Activated CD8-positive, alpha-beta T cell treated with anti-CD3 and anti-CD28 coated beads, Interleukin-2, amount 10 ng/mL, durations not matched to agents 7 days and 5 days (primary cell): ENCODE measurements at regions not wholly inside any gene's neighbourhood (a gene's known extent, or its start where the extent isn't known, plus 50 kb on each side); places are given as distances from the start of the nearest gene placed in this dataset.

Source experiments
- ATAC-seq: fragments of 150-1000 bp; cut with Tn5 transposase; one replicate; pipeline ENCODE4 v1.10.0; 2021; ENCODE audit warnings: moderate library complexity
- CTCF ChIA-PET: fragments of 350-600 bp; sonication (Branson Sonifier 250); formaldehyde crosslinking; loops from one replicate; lab custom pipeline; 2021; ENCODE audit warnings: antibody characterized with exemption; lab: Charles Lee
- POLR2A ChIA-PET: fragments of 350-600 bp; sonication (Branson Sonifier 250); formaldehyde crosslinking; loops from one replicate; lab custom pipeline; 2021; ENCODE audit warnings: antibody characterized with exemption; lab: Charles Lee
- DNase-seq: peaks from one replicate; pipeline ENCODE4 v3.0.0-alpha.2; 2020
- H3K27ac Mint-ChIP-seq: one replicate; pipeline ENCODE4 v1.8.0; 2021; ENCODE audit warnings: mild to moderate bottlenecking, mixed read lengths
- H3K27me3 Mint-ChIP-seq: one replicate; pipeline ENCODE4 v1.8.0; 2021; ENCODE audit warnings: low read depth, mixed read lengths
- H3K36me3 Mint-ChIP-seq: one replicate; pipeline ENCODE4 v1.8.0; 2021; ENCODE audit warnings: low read depth, mixed read lengths
- H3K4me1 Mint-ChIP-seq: one replicate; pipeline ENCODE4 v1.8.0; 2021; ENCODE audit warnings: low read depth, mixed read lengths
- H3K4me3 Mint-ChIP-seq: one replicate; pipeline ENCODE4 v1.8.0; 2021; ENCODE audit warnings: mild to moderate bottlenecking, mixed read lengths
- H3K9me3 Mint-ChIP-seq: one replicate; pipeline ENCODE4 v1.8.0; 2022; ENCODE audit warnings: mixed read lengths; ENCODE audit not compliant: insufficient read depth

GRCh38 chr17:53142890-53143289 lies 679.8 kb upstream of the KIF2B start:
- ChIA-PET CTCF (no interaction called here), POLR2A (no interaction called here)
- Mint-ChIP-seq H3K4me3 (no peak overlapping the region), H3K9me3 (peaks cover 8% of the 10 kb centered on the region), H3K27me3 (no peaks in the 10 kb centered on the region), H3K27ac (no peak overlapping the region), H3K36me3 (no peaks in the 10 kb centered on the region), H3K4me1 (no peaks in the 10 kb centered on the region)
- no peak for DNase-seq
- ATAC-seq, result no peak

GRCh38 chr17:53141731-53142130 lies 681.0 kb upstream of the KIF2B start:
- no peak for DNase-seq
- POLR2A ChIA-PET, result no interaction called here
- H3K4me1 Mint-ChIP-seq, result no peaks in the 10 kb centered on the region
- no peak for ATAC-seq
- peaks cover 11% of the 10 kb centered on the region for H3K9me3 Mint-ChIP-seq
- H3K27ac Mint-ChIP-seq, result no peak overlapping the region
- H3K4me3 Mint-ChIP-seq, result no peak overlapping the region
- H3K27me3 Mint-ChIP-seq, result no peaks in the 10 kb centered on the region
- no peaks in the 10 kb centered on the region for H3K36me3 Mint-ChIP-seq
- CTCF ChIA-PET, result no interaction called here

GRCh38 chr17:53141280-53141679 lies 681.4 kb upstream of the KIF2B start:
- H3K9me3 Mint-ChIP-seq, result peaks cover 11% of the 10 kb centered on the region
- ChIA-PET POLR2A (no interaction called here), CTCF (no interaction called here)
- ATAC-seq, result no peak
- DNase-seq, result no peak
- H3K36me3 Mint-ChIP-seq, result no peaks in the 10 kb centered on the region
- no peak overlapping the region for H3K4me3 Mint-ChIP-seq
- no peak overlapping the region for H3K27ac Mint-ChIP-seq
- no peaks in the 10 kb centered on the region for H3K27me3 Mint-ChIP-seq
- no peaks in the 10 kb centered on the region for H3K4me1 Mint-ChIP-seq

GRCh38 chr17:53137869-53138268 lies 684.9 kb upstream of the KIF2B start:
- Mint-ChIP-seq H3K36me3 (no peaks in the 10 kb centered on the region), H3K4me3 (no peak overlapping the region), H3K27me3 (no peaks in the 10 kb centered on the region), H3K27ac (no peak overlapping the region), H3K4me1 (no peaks in the 10 kb centered on the region), H3K9me3 (peaks cover 11% of the 10 kb centered on the region)
- POLR2A ChIA-PET, result no interaction called here
- DNase-seq (no peak), ATAC-seq (no peak)
- CTCF ChIA-PET, result no interaction called here

GRCh38 chr17:53135969-53136368 lies 686.8 kb upstream of the KIF2B start:
- DNase-seq (no peak), ATAC-seq (no peak)
- CTCF ChIA-PET, result no interaction called here
- H3K27ac Mint-ChIP-seq, result no peak overlapping the region
- peaks cover 11% of the 10 kb centered on the region for H3K9me3 Mint-ChIP-seq
- H3K4me3 Mint-ChIP-seq, result no peak overlapping the region
- no peaks in the 10 kb centered on the region for H3K4me1 Mint-ChIP-seq
- H3K36me3 Mint-ChIP-seq, result no peaks in the 10 kb centered on the region
- H3K27me3 Mint-ChIP-seq, result no peaks in the 10 kb centered on the region
- POLR2A ChIA-PET, result no interaction called here

GRCh38 chr17:53134548-53134947 lies 688.2 kb upstream of the KIF2B start:
- H3K4me3 Mint-ChIP-seq, result no peak overlapping the region
- H3K9me3 Mint-ChIP-seq, result peaks cover 10% of the 10 kb centered on the region
- CTCF ChIA-PET, result no interaction called here

GRCh38 chr17:53133876-53134275 lies 688.9 kb upstream of the KIF2B start:
- no peak overlapping the region for H3K4me3 Mint-ChIP-seq
- ChIA-PET CTCF (no interaction called here), POLR2A (no interaction called here)
- no peaks in the 10 kb centered on the region for H3K36me3 Mint-ChIP-seq
- H3K27me3 Mint-ChIP-seq, result no peaks in the 10 kb centered on the region
- no peak overlapping the region for H3K27ac Mint-ChIP-seq
- no peaks in the 10 kb centered on the region for H3K4me1 Mint-ChIP-seq
- DNase-seq (no peak), ATAC-seq (no peak)
- H3K9me3 Mint-ChIP-seq, result peaks cover 7% of the 10 kb centered on the region

More at GRCh38 chr17:53134548-53134947, 688.2 kb upstream of the KIF2B start:
- Mint-ChIP-seq H3K4me1 (no peaks in the 10 kb centered on the region), H3K36me3 (no peaks in the 10 kb centered on the region), H3K27ac (no peak overlapping the region), H3K27me3 (no peaks in the 10 kb centered on the region)
- no peak for DNase-seq
- ATAC-seq, result no peak
- POLR2A ChIA-PET, result no interaction called here

- no peak for ATAC-seq
- no peaks in the 10 kb centered on the region for H3K4me1 Mint-ChIP-seq
- no peaks in the 10 kb centered on the region for H3K36me3 Mint-ChIP-seq
- ChIA-PET POLR2A (no interaction called here), CTCF (no interaction called here)
- H3K27me3 Mint-ChIP-seq, result no peaks in the 10 kb centered on the region
- DNase-seq, result no peak
- H3K4me3 Mint-ChIP-seq, result no peak overlapping the region
- no peak overlapping the region for H3K27ac Mint-ChIP-seq
- peaks cover 6% of the 10 kb centered on the region for H3K9me3 Mint-ChIP-seq
Measured at GRCh38 chr17:53129863-53130262, 692.9 kb upstream of the KIF2B start.

- ChIA-PET CTCF (no interaction called here), POLR2A (no interaction called here)
- no peak overlapping the region for H3K4me3 Mint-ChIP-seq
- H3K36me3 Mint-ChIP-seq, result no peaks in the 10 kb centered on the region
- no peaks in the 10 kb centered on the region for H3K27me3 Mint-ChIP-seq
- DNase-seq (no peak), ATAC-seq (no peak)
- H3K9me3 Mint-ChIP-seq, result peaks cover 11% of the 10 kb centered on the region
- no peak overlapping the region for H3K27ac Mint-ChIP-seq
- no peaks in the 10 kb centered on the region for H3K4me1 Mint-ChIP-seq
Measured at GRCh38 chr17:53127331-53127730, 695.4 kb upstream of the KIF2B start.

- Mint-ChIP-seq H3K27me3 (no peaks in the 10 kb centered on the region), H3K4me3 (no peak overlapping the region), H3K27ac (no peak overlapping the region), H3K36me3 (no peaks in the 10 kb centered on the region), H3K4me1 (no peaks in the 10 kb centered on the region), H3K9me3 (peaks cover 14% of the 10 kb centered on the region)
- ATAC-seq (no peak), DNase-seq (no peak)
- CTCF ChIA-PET, result no interaction called here
- POLR2A ChIA-PET, result no interaction called here
Measured at GRCh38 chr17:53122966-53123365, 699.8 kb upstream of the KIF2B start.

GRCh38 chr17:53119773-53120172 lies 703.0 kb upstream of the KIF2B start:
- Mint-ChIP-seq H3K27me3 (no peaks in the 10 kb centered on the region), H3K36me3 (no peaks in the 10 kb centered on the region), H3K4me3 (no peak overlapping the region), H3K27ac (no peak overlapping the region), H3K9me3 (peaks cover 29% of the 10 kb centered on the region), H3K4me1 (no peaks in the 10 kb centered on the region)
- ATAC-seq (no peak), DNase-seq (no peak)
- ChIA-PET CTCF (no interaction called here), POLR2A (no interaction called here)

- Mint-ChIP-seq H3K27me3 (no peaks in the 10 kb centered on the region), H3K27ac (no peak overlapping the region)
Measured at GRCh38 chr17:53118948-53119347, 703.8 kb upstream of the KIF2B start.

GRCh38 chr17:53106886-53107285 lies 715.8 kb upstream of the KIF2B start:
- H3K27me3 Mint-ChIP-seq, result no peaks in the 10 kb centered on the region
- H3K4me1 Mint-ChIP-seq, result no peaks in the 10 kb centered on the region
- no peak overlapping the region for H3K4me3 Mint-ChIP-seq
- DNase-seq (no peak), ATAC-seq (no peak)
- POLR2A ChIA-PET, result no interaction called here
- peaks cover 10% of the 10 kb centered on the region for H3K9me3 Mint-ChIP-seq
- H3K36me3 Mint-ChIP-seq, result no peaks in the 10 kb centered on the region
- CTCF ChIA-PET, result interaction anchor here (0.7 kb wide), 1 partner anchor 8 kb away, joined by 3 read pairs; no protein-coding TSS in a partner anchor
- H3K27ac Mint-ChIP-seq, result no peak overlapping the region

More at GRCh38 chr17:53118948-53119347, 703.8 kb upstream of the KIF2B start:
- ChIA-PET POLR2A (no interaction called here), CTCF (no interaction called here)
- Mint-ChIP-seq H3K9me3 (peaks cover 27% of the 10 kb centered on the region), H3K4me1 (no peaks in the 10 kb centered on the region), H3K36me3 (no peaks in the 10 kb centered on the region), H3K4me3 (no peak overlapping the region)
- ATAC-seq (no peak), DNase-seq (no peak)
